ENCODE measurements at regions not wholly inside any gene's neighbourhood (a gene's known extent, or its start where the extent isn't known, plus 50 kb on each side); places are given as distances from the start of the nearest gene placed in this dataset.

DNA sequence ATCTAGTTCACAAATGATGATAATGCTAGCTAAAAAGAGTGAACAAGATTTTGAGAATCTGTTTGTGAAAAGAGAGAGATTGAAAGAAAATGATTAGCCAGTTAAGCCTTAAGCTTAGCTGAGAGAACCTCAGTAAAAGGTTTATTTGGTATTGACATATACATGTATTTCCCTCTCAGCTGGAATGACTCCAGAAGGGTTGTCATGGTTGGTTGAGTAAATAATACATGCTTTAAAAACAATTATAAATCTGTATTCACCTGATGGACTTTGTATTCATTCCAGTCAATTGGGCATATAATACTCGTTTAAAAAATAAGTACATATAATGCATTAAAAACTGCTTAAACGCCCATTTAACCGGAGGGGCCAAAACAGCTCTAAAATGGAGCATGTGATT is 181.4 kb downstream of the GRB14 start:
- peak; percentile 23 to 70 for DNase-seq

GRCh38 chr2:164439235-164439634 is 182.0 kb downstream of the GRB14 start:
- DNase-seq: no peak

GRCh38 chr2:164438490-164439205 is 182.6 kb downstream of the GRB14 start:
- no peak for DNase-seq

GRCh38 chr2:164436131-164436530 is 185.2 kb downstream of the GRB14 start:
- DNase-seq: no peak

DNA sequence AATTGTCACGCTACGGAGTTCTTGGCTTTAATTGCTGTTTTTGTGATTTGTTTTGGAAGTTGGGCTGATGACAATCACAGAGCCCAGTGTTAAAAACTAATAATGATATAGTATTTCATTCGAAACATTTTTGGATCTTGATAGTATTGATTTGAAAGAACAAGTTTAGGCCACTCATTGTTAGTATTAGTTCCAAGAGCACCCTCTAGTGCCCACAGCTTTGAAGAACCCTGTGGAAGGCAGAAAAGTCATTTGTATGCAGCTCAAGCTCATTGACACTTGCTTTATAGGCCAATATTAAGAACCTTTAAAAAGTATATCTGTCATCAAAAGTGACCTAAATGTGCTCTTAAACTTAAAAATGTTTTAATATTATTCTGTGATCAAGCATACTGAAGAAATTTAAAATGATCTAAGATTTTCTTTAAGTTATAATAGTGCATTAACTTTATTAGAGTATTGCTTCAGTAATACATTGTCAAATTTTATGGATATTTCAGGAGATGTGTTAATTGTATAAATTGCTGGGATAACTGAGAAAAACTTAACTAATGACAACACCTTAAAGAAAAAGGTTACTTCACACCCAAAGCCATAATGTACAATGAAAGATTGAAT is 191.0 kb downstream of the GRB14 start:
- DNase-seq: peak; percentile 39 to 70

DNA sequence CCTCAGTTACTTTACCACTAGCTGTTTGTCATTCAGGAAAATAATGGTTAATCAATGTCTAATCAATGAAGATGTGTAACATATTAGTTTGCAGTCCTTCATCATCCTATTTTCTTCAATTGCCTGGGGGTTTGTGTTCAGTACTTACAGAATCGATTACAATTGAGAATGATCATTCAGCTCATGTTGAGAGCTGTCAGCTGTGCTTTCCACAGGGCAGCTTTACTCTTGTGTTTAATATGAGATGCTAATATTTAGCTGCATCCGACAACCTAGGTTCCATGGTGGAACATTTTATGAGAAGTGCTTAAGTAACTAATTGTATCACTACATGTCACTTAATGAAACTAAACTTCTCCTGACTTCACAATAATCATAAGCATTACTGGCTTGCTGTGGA is 191.9 kb downstream of the GRB14 start:
- no peak for DNase-seq

GRCh38 chr2:164427111-164427510 is 194.2 kb downstream of the GRB14 start:
- no peak for DNase-seq

- no peak for DNase-seq
Measured at GRCh38 chr2:164420787-164421186, 200.5 kb downstream of the GRB14 start.

DNA sequence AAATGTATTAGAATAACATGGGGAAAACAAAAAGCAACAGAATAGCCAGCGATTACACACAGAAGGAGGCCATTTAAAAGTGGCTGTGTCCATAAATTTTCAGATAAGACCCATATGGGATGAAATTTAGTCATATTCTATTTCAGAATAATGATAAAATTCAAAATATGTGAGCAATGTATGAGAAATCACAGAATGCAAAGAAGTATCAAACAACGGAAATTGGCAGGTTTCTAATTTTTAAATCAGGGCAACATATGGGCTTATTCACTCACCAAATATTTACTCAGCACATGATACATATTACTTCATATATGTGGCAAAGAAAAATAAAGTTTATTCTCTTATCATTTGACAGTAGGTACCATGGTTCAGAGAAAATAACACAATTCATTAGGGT is 208.5 kb downstream of the GRB14 start:
- no peak for DNase-seq

DNA sequence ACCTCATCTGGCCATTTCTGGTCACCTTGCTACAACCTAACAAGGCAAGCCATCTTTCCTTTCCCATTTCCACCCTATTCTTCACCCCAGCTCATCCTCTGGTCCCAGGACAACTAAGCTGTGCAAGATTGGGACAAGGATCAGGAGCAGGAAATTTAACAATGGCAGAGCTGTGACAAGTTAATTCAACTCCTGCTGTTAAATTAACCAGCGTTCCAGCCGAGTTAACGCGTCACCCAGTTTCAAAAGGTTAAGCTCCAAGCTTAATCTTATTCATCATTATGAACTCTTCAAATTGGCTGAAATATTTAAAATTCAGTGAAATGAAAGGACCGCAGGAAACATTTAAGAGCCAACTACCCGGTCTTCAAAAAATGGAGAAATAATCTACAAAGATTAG is 231.9 kb downstream of the GRB14 start:
- DNase-seq: no peak

DNA sequence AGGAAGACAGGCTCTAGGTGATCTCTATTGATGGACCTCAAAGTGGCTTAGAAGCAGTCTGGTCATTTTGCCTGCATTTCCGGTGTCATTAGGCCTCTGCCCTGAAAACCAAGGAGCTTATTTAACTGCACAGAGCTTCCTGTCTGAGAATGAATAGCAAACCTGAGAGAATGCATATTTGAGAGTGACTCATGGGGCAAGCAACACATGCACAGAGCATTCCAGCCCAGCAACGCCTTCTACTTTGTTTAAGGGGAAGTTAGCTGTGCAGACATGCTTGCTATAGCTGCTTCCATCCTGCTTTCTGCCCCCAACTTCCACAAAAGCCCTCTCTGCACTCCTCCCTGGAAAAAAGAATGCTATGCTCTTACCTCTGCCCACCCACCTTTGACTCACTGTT is 232.8 kb downstream of the GRB14 start:
- DNase-seq: no peak

DNA sequence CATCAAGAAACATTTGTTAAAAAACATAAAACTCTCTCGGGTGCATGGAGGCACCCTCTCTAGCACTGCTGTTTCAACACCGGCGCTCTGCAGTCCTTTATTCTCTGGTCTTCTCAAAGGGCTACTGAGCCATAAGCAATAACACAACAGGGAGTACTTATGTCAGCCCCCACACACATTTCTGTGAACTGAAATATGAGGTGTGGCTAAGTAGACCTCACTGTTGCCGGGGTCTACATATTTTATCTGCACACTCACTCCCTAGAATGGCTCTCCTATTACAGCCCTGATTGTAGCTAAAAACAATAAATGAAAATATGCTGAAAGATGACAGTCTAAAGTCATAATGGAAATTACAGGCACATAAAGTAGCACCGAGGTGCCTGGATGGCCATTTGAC is 235.1 kb downstream of the GRB14 start:
- DNase-seq: no peak

- no peak for DNase-seq
Measured at GRCh38 chr2:164384434-164384833, 236.8 kb downstream of the GRB14 start.

- no peak for DNase-seq
Measured at GRCh38 chr2:164371916-164372315, 249.4 kb downstream of the GRB14 start.

- no peak for DNase-seq
Measured at GRCh38 chr2:164369366-164369765, 251.9 kb downstream of the GRB14 start.

DNA sequence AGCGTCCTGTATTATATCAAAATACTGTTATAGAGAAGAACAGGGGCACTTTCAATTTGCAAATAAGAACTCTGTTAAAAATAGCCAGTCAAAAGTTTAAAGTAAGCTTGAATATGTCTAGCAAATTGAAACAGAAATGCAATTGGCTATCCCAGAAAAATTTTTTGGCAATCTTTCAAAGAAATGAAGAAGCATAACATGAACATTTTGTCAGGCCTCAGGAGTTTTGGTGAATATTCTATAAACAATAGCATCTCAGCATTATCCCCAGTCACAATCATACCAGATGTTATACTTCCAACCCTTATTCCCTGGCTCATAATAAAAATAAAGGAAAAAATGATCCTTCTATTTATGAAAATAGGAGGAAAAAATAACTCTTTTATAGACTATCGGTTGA is 252.4 kb downstream of the GRB14 start:
- DNase-seq: no peak

DNA sequence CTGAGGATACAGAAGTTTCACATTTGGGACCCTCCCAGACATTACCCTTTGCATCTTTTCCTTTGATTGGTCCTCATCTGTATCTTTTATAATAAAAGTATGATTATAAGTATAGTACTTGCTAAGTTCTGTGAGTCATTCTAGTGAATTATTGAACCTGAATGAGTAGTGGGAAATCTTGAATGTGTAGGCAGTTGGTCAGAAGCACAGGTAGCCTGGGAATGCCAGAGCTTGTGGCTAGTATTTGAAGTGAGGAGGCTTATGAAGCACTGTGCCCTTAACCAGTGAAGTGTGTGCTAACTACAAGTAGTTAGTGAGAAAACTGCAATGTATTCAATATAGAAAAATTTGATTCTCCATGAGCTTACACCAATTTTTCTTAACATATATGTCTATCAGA is 257.6 kb downstream of the GRB14 start:
- DNase-seq: no peak

- no peak for DNase-seq
Measured at GRCh38 chr2:164351536-164351935, 269.7 kb downstream of the GRB14 start.

DNA sequence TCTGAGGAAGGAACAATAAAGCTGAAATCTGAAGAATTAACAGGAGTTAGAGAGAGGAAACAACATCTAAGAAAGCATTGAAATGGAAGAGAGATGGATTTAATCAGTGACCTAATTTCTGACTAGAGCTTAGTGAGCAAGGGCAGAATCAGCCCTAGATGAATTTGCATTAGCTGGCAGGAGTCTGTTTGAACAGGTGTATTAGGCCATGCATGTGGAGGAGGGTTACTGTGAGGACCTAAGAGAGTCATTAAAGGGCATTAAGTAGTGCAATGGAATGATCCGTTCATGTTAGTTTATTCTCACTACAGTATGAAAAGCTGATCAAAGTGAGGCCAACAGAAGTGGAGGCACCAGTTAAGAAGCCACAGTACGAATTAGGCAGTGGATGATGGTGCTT is 285.3 kb downstream of the GRB14 start:
- DNase-seq: peak in 1 of 2 experiments; percentile 55

GRCh38 chr2:164335128-164335527 is 286.2 kb downstream of the GRB14 start:
- DNase-seq: no peak

GRCh38 chr2:164328310-164328709 is 293.0 kb downstream of the GRB14 start:
- DNase-seq: no peak

GRCh38 chr2:164323978-164324377 is 297.3 kb downstream of the GRB14 start:
- no peak for DNase-seq

- no peak for DNase-seq
Measured at GRCh38 chr2:164314148-164314547, 307.1 kb downstream of the GRB14 start.

- DNase-seq: no peak
Measured at GRCh38 chr2:164306872-164307271, 314.4 kb downstream of the GRB14 start.

DNA sequence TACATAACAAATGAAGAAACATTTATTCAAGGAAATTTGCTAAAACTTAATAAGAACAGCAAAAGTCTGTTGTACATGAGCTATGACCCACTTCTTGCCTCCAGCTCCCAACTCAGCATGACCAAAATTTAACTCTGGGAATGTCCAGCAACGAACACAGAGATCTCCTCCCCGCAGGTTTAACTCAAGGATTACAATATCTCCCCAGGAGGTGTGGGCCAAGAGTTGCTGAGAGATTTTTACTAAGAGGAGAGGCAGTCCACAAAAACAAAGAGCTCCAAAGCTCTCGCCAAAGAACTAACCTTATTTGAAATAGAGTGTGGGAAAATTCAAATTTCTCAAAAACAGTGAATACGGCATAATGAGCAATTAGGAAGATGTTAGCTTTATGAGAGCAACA is 318.5 kb downstream of the GRB14 start:
- DNase-seq: no peak

Data from NCI-H2081 (cell line).